Panc1 (cell line): ENCODE measurements at regions not wholly inside any gene's neighbourhood (a gene's known extent, or its start where the extent isn't known, plus 50 kb on each side); places are given as distances from the start of the nearest gene placed in this dataset.

ENCODE experiments used
- ATAC-seq: fragments of 200-7000 bp; cut with Tn5 transposase; 2 replicates; pipeline ENCODE4 v1.9.1; 2020; ENCODE audit warnings: mild to moderate bottlenecking, moderate library complexity
- BruUV-seq: library from RNA; stranded (reverse); fragments of 400-500 nt; replicated peaks from 2 replicates; lab custom pipeline; 2021; lab: Mats Ljungman, UMichigan
- CTCF ChIA-PET: fragments of 300-600 bp; sonication (Branson Sonifier 250); formaldehyde crosslinking; loops from one replicate; lab custom pipeline; 2022; ENCODE audit warnings: antibody characterized with exemption; lab: Charles Lee
- POLR2A ChIA-PET: fragments of 300-600 bp; sonication (Branson Sonifier 250); formaldehyde crosslinking; loops from one replicate; lab custom pipeline; 2022; ENCODE audit warnings: antibody characterized with exemption; lab: Charles Lee
- DNase-seq: peaks from one replicate; pipeline ENCODE4 v3.0.0-alpha.2; 2010; ENCODE audit warnings: low read depth, low spot score
- H3K27ac ChIP-seq: 2 replicates; pipeline ENCODE4 v1.5.1; 2011; ENCODE audit warnings: mild to moderate bottlenecking, low read length, inconsistent platforms
- H3K27me3 ChIP-seq: fragments of 200-500 bp; sonication (Bioruptor generic); 2 replicates; pipeline ENCODE4 v1.6.0; 2014; ENCODE audit warnings: low read length, inconsistent platforms; ENCODE audit not compliant: control insufficient read depth, insufficient read depth
- H3K36me3 ChIP-seq: fragments of 200-500 bp; sonication (Bioruptor generic); 2 replicates; pipeline ENCODE4 v1.5.1; 2014; ENCODE audit warnings: inconsistent platforms, mild to moderate bottlenecking, low read length, moderate library complexity; ENCODE audit not compliant: control insufficient read depth, insufficient read depth
- H3K4me1 ChIP-seq: 2 replicates; pipeline ENCODE4 v1.5.1; 2011; ENCODE audit warnings: inconsistent platforms, mild to moderate bottlenecking, low read length, moderate library complexity; ENCODE audit not compliant: control insufficient read depth, insufficient read depth
- H3K4me3 ChIP-seq, 2 experiments: 2 replicates each; pipeline ENCODE4 v1.5.1; 2011 to 2012; ENCODE audit warnings: low read depth in 2 of 2, low read length in 2 of 2, mild to moderate bottlenecking in 2 of 2, inconsistent platforms in 1 of 2, moderate library complexity in 1 of 2
- H3K9me3 ChIP-seq: fragments of 200-500 bp; sonication (Bioruptor generic); 2 replicates; pipeline ENCODE4 v1.5.1; 2014; ENCODE audit warnings: low read depth, mild to moderate bottlenecking, inconsistent platforms, low read length, moderate library complexity; ENCODE audit not compliant: control insufficient read depth, insufficient read depth
- CTCF ChIP-seq: fragments of 450-650 bp; IDR thresholded peaks from 2 replicates; pipeline ENCODE4 v1.5.1; 2017; ENCODE audit warnings: mild to moderate bottlenecking
- POLR2AphosphoS5 ChIP-seq: IDR thresholded peaks from 2 replicates; pipeline ENCODE4 v1.6.1; 2012; ENCODE audit warnings: mild to moderate bottlenecking, low read depth, low read length, moderate library complexity
- REST ChIP-seq, 2 experiments: IDR thresholded peaks; 2 replicates each; pipeline ENCODE4 v1.6.1; 2011 to 2012; ENCODE audit warnings: low read depth in 2 of 2, control low read depth in 1 of 2, low read length in 1 of 2, mild to moderate bottlenecking in 1 of 2, moderate library complexity in 1 of 2; ENCODE audit not compliant: insufficient read depth in 1 of 2
- SIN3A ChIP-seq: IDR thresholded peaks from 2 replicates; pipeline ENCODE4 v1.6.1; 2012; ENCODE audit warnings: low read depth, mild to moderate bottlenecking, low read length, moderate library complexity, borderline replicate concordance; ENCODE audit not compliant: insufficient read depth
- TCF7L2 ChIP-seq: IDR thresholded peaks from 2 replicates; pipeline ENCODE4 v1.6.1; 2011; ENCODE audit warnings: mild to moderate bottlenecking, low read depth, low read length, inconsistent platforms
- in situ Hi-C: cut with HindIII; loops from 2 replicates; pipeline ENCODE4 v1.10.0; 2016; ENCODE audit warnings: low sequenced_read_pairs, low pct_unique_long_range_greater_than_20kb
- intact Hi-C: fragments of 100-400 bp; cut with micrococcal nuclease; formaldehyde crosslinking; loops from one replicate; pipeline ENCODE4 v1.10.0; 2022; ENCODE audit not compliant: unreplicated experiment

GRCh38 chr6:11323666-11324452 is 91.4 kb upstream of the NEDD9 start:
- TF ChIP-seq TCF7L2 (no peak), REST (IDR thresholded peaks at IDR 0.05; ENCODE audit: insufficient read depth in 1 of 2, low read depth in 2 of 2, low read length in 1 of 2) (no peak), SIN3A (no peak), CTCF (no peak), POLR2AphosphoS5 (no peak)
- no peaks in the 10 kb centered on the region for H3K36me3 ChIP-seq
- DNase-seq (no peak), ATAC-seq (no peak)
- no peak overlapping the region for H3K4me3 ChIP-seq
- no peaks in the 10 kb centered on the region for H3K27me3 ChIP-seq
- no peaks in the 10 kb centered on the region for H3K4me1 ChIP-seq
- no peaks in the 10 kb centered on the region for H3K9me3 ChIP-seq
- no TSS peak for BruUV-seq
- in situ Hi-C loops (no loop called here), intact Hi-C loops (no loop called here)
- no peak overlapping the region for H3K27ac ChIP-seq
- CTCF ChIA-PET: no interaction called here
- POLR2A ChIA-PET: no interaction called here

- no TSS peak for BruUV-seq
- no peak for DNase-seq
- TF ChIP-seq CTCF: no peak
- TF ChIP-seq POLR2AphosphoS5: no peak
- TF ChIP-seq TCF7L2: no peak
- no peak for TF ChIP-seq REST (IDR thresholded peaks at IDR 0.05; ENCODE audit: insufficient read depth in 1 of 2, low read depth in 2 of 2, low read length in 1 of 2)
- TF ChIP-seq SIN3A: no peak
- intact Hi-C loops (no loop called here), in situ Hi-C loops (no loop called here)
- ATAC-seq: no peak
- no peaks in the 10 kb centered on the region for H3K9me3 ChIP-seq
- no peaks in the 10 kb centered on the region; the same call in 1 of the 2 replicates for H3K4me1 ChIP-seq
- POLR2A ChIA-PET: no interaction called here
- no peaks in the 10 kb centered on the region for H3K27me3 ChIP-seq
- H3K36me3 ChIP-seq: no peaks in the 10 kb centered on the region
- no peak overlapping the region for H3K4me3 ChIP-seq
- H3K27ac ChIP-seq: no peak overlapping the region
- CTCF ChIA-PET: no interaction called here
Measured at GRCh38 chr6:11322252-11322885, 89.9 kb upstream of the NEDD9 start.
